HG03457 (cell line): ENCODE measurements at regions not wholly inside any gene's neighbourhood (a gene's known extent, or its start where the extent isn't known, plus 50 kb on each side); places are given as distances from the start of the nearest gene placed in this dataset.
"Not testable (repeated sequence)": the region's sequence is repeated elsewhere in the genome, so short reads cannot be mapped to it uniquely, and the experiment has no call there.

Experiments used
- ATAC-seq: cut with Tn5 transposase; IDR thresholded peaks from one replicate; pipeline ENCODE4 v1.9.1; 2021; ENCODE audit warnings: moderate number of reproducible peaks; ENCODE audit not compliant: unreplicated experiment

DNA sequence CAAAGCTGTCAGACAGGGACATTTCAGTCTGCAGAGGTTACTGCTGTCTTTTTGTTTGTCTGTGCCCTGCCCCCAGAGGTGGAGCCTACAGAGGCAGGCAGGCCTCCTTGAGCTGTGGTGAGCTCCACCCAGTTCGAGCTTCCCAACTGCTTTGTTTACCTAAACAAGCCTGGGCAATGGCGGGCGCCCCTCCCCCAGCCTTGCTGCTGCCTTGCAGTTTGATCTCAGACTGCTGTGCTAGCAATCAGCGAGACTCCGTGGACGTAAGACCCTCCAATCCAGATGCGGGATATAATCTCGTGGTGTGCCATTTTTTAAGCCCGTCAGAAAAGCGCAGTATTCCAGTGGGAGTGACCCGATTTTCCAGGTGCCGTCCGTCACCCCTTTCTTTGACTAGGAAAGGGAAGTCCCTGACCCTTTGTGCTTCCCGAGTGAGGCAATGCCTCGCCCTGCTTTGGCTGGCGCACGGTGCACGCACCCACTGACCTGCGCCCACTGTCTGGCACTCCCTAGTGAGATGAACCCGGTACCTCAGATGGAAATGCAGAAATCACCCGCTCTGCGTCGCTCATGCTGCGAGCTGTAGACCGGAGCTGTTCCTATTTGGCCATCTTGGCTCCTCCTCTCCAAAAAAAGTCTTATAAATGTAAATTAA lies 54.1 kb upstream of the RIMS1 start:
- ATAC-seq = not testable (repeated sequence)
